ENCODE measurements at regions not wholly inside any gene's neighbourhood (a gene's known extent, or its start where the extent isn't known, plus 50 kb on each side); places are given as distances from the start of the nearest gene placed in this dataset.

- ChIA-PET POLR2A (no interaction called here), CTCF (no interaction called here)
- Histone ChIP-seq H3K4me3 (ENCODE audit: low read depth in 2 of 2, low read length in 2 of 2) (no peak overlapping the region), H3K27ac (ENCODE audit: low read length) (no peak overlapping the region), H3K27me3 (ENCODE audit: control insufficient read depth, insufficient read depth, low read length) (no peaks in the 10 kb centered on the region), H3K9me3 (ENCODE audit: control insufficient read depth, insufficient read depth, low read depth, low read length) (no peaks in the 10 kb centered on the region), H3K4me1 (ENCODE audit: control insufficient read depth, insufficient read depth, low read length) (no peaks in the 10 kb centered on the region), H3K36me3 (ENCODE audit: control insufficient read depth, insufficient read depth, low read length) (no peaks in the 10 kb centered on the region)
- no TSS peak for BruUV-seq (replicated peaks)
- DNase-seq (ENCODE audit: low read depth, low spot score) (no peak), ATAC-seq (no peak)
- in situ Hi-C loops (cut with HindIII; ENCODE audit: low pct_unique_long_range_greater_than_20kb, low sequenced_read_pairs) (no loop called here), intact Hi-C loops (cut with micrococcal nuclease; ENCODE audit: unreplicated experiment) (no loop called here)
- TF ChIP-seq POLR2AphosphoS5 (IDR thresholded peaks at IDR 0.05; ENCODE audit: low read depth, low read length) (no peak), TCF7L2 (IDR thresholded peaks at IDR 0.05; ENCODE audit: low read depth, low read length) (no peak), REST (IDR thresholded peaks at IDR 0.05; ENCODE audit: insufficient read depth in 1 of 2, low read depth in 2 of 2, low read length in 1 of 2) (no peak), SIN3A (IDR thresholded peaks at IDR 0.05; ENCODE audit: borderline replicate concordance, insufficient read depth, low read depth, low read length) (no peak), CTCF (IDR thresholded peaks at IDR 0.05) (no peak)
Measured at GRCh38 chr18:61272793-61273192, 60.4 kb upstream of the CDH20 start.

GRCh38 chr18:61273533-61273932 is 59.7 kb upstream of the CDH20 start:
- in situ Hi-C loops (cut with HindIII; ENCODE audit: low pct_unique_long_range_greater_than_20kb, low sequenced_read_pairs): no loop called here
- ChIA-PET POLR2A (no interaction called here), CTCF (no interaction called here)
- no TSS peak for BruUV-seq (replicated peaks)
- Histone ChIP-seq H3K4me3 (ENCODE audit: low read depth in 2 of 2, low read length in 2 of 2) (no peak overlapping the region), H3K27ac (ENCODE audit: low read length) (no peak overlapping the region), H3K27me3 (ENCODE audit: control insufficient read depth, insufficient read depth, low read length) (no peaks in the 10 kb centered on the region), H3K9me3 (ENCODE audit: control insufficient read depth, insufficient read depth, low read depth, low read length) (no peaks in the 10 kb centered on the region), H3K4me1 (ENCODE audit: control insufficient read depth, insufficient read depth, low read length) (no peaks in the 10 kb centered on the region), H3K36me3 (ENCODE audit: control insufficient read depth, insufficient read depth, low read length) (no peaks in the 10 kb centered on the region)
- TF ChIP-seq CTCF (IDR thresholded peaks at IDR 0.05): no peak
- TF ChIP-seq REST (IDR thresholded peaks at IDR 0.05; ENCODE audit: insufficient read depth in 1 of 2, low read depth in 2 of 2, low read length in 1 of 2): no peak
- TF ChIP-seq POLR2AphosphoS5 (IDR thresholded peaks at IDR 0.05; ENCODE audit: low read depth, low read length): no peak
- TF ChIP-seq SIN3A (IDR thresholded peaks at IDR 0.05; ENCODE audit: borderline replicate concordance, insufficient read depth, low read depth, low read length): no peak
- TF ChIP-seq TCF7L2 (IDR thresholded peaks at IDR 0.05; ENCODE audit: low read depth, low read length): no peak
- DNase-seq (ENCODE audit: low read depth, low spot score) (no peak), ATAC-seq (no peak)
- intact Hi-C loops (cut with micrococcal nuclease; ENCODE audit: unreplicated experiment): no loop called here
